BLaER1 treated with 17β-estradiol and CSF1 and Interleukin-3, amounts not matched to agents 10 nM and 100 nM (cell line): ENCODE measurements at regions not wholly inside any gene's neighbourhood (a gene's known extent, or its start where the extent isn't known, plus 50 kb on each side); places are given as distances from the start of the nearest gene placed in this dataset.

Experiments
- H3K27ac ChIP-seq, 11 experiments: shearing (Covaris generic); formaldehyde crosslinking; 2 replicates each; pipeline ENCODE4 v1.8.1; 2022
- H3K27me3 ChIP-seq, 11 experiments: shearing (Covaris generic); formaldehyde crosslinking; 2 replicates each; pipeline ENCODE4 v1.8.1; 2022
- H3K36me3 ChIP-seq, 11 experiments: shearing (Covaris generic); formaldehyde crosslinking; 2 replicates each; pipeline ENCODE4 v1.8.1; 2022
- H3K4me1 ChIP-seq, 10 experiments: shearing (Covaris generic); formaldehyde crosslinking; 2 replicates each; pipeline ENCODE4 v1.8.1; 2022
- H3K4me2 ChIP-seq, 11 experiments: shearing (Covaris generic); formaldehyde crosslinking; 2 replicates each; pipeline ENCODE4 v1.8.1; 2022
- H3K4me3 ChIP-seq, 10 experiments: shearing (Covaris generic); formaldehyde crosslinking; 2 replicates each; pipeline ENCODE4 v1.8.1; 2022
- H3K9ac ChIP-seq, 11 experiments: shearing (Covaris generic); formaldehyde crosslinking; 2 replicates each; pipeline ENCODE4 v1.8.1; 2022
- H3K9me3 ChIP-seq, 11 experiments: shearing (Covaris generic); formaldehyde crosslinking; replicated peaks in 1 of 11; 2 replicates each; pipeline ENCODE4 v1.8.1; 2022
- H4K20me1 ChIP-seq, 11 experiments: shearing (Covaris generic); formaldehyde crosslinking; 2 replicates each; pipeline ENCODE4 v1.8.1; 2022
- Cebpa-rat ChIP-seq, 11 experiments: shearing (Covaris generic); IDR thresholded peaks; 2 replicates each; pipeline ENCODE4 v1.8.1; 2022

GRCh38 chr13:31918707-31919106, 112.9 kb upstream of the FRY start:
- H3K4me1 ChIP-seq: peaks cover 23 to 39% (median 27%) of the 10 kb centered on the region in 10 experiments
- H3K9me3 ChIP-seq: peaks cover 0 to 3% (median 0%) of the 10 kb centered on the region in 11 experiments; a peak in 1 of 22 replicates
- no peak overlapping the region for H3K9ac ChIP-seq
- no peak overlapping the region for H3K4me3 ChIP-seq
- H3K36me3 ChIP-seq: no peaks in the 10 kb centered on the region
- no peaks in the 10 kb centered on the region for H3K27me3 ChIP-seq
- TF ChIP-seq Cebpa-rat (IDR thresholded peaks at IDR 0.05): no peak
- peak overlapping the region in 1 of 11 experiments; percentile 76; a peak in 1 of 22 replicates for H3K4me2 ChIP-seq
- no peak overlapping the region for H3K27ac ChIP-seq
- no peaks in the 10 kb centered on the region for H4K20me1 ChIP-seq

DNA sequence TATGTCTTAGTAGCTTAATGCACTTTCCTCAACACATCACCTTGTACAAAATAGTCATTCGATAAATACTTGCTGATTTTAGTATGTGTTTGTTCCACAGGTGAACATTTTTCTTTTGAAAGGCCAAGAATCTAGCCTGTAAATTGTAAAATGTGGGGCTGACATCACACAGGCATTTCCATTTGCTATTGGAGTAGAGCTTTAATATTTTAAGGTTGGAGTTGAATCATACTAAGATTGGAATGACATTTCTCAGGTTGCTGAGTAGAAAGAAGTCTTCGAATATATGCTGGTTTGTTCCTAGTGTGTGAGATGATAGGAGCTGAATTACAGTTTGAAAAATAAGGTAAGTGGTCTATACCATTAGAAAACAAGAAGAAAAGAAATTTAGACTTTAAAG, 112.3 kb upstream of the FRY start:
- no peak overlapping the region for H3K9ac ChIP-seq
- H3K4me2 ChIP-seq: peak overlapping the region in 6 of 11 experiments; percentile 61 to 82 (median 72); a peak in 7 of 22 replicates
- H3K27ac ChIP-seq: no peak overlapping the region; a peak in 1 of 22 replicates

GRCh38 chr13:31919971-31920726, 111.4 kb upstream of the FRY start:
- Histone ChIP-seq H3K27ac (peak overlapping the region in 8 of 11 experiments; percentile 32 to 74 (median 60); a peak in 15 of 22 replicates), H3K4me2 (peak overlapping the region; percentile 46 to 82 (median 73)), H3K27me3 (no peaks in the 10 kb centered on the region), H3K9ac (peak overlapping the region in 2 of 11 experiments; percentile 23 to 29; a peak in 1 of 22 replicates), H3K36me3 (no peaks in the 10 kb centered on the region), H3K4me1 (peaks cover 23 to 39% (median 27%) of the 10 kb centered on the region in 10 experiments), H3K9me3 (peaks cover 0 to 3% (median 0%) of the 10 kb centered on the region in 11 experiments; a peak in 1 of 22 replicates), H3K4me3 (no peak overlapping the region; a peak in 1 of 20 replicates), H4K20me1 (no peaks in the 10 kb centered on the region)
- no peak for TF ChIP-seq Cebpa-rat (IDR thresholded peaks at IDR 0.05)

More for the DNA sequence above, 112.3 kb upstream of the FRY start:
- Histone ChIP-seq H4K20me1 (no peaks in the 10 kb centered on the region), H3K27me3 (no peaks in the 10 kb centered on the region), H3K36me3 (no peaks in the 10 kb centered on the region), H3K4me3 (no peak overlapping the region), H3K4me1 (peaks cover 23 to 39% (median 27%) of the 10 kb centered on the region in 10 experiments), H3K9me3 (peaks cover 0 to 3% (median 0%) of the 10 kb centered on the region in 11 experiments; a peak in 1 of 22 replicates)
- no peak for TF ChIP-seq Cebpa-rat (IDR thresholded peaks at IDR 0.05)

DNA sequence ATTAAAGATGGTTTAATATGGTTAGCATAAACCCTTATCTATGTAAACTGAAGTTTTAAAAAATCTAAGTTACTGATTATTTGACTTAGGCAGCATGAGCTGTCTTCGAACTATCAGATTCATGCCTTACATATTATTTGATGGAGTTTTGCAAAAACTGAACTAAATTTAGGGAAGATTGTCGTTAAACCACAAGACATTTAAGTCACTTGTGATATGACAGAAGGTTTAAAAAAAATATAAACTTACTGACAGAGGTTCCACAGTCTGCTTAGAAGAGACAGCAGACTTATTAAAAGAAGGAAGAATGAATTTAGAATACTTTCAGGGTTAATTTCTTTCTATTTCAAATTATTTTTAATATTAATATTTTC, 110.9 kb upstream of the FRY start:
- peak overlapping the region in 8 of 11 experiments; percentile 32 to 74 (median 60); a peak in 15 of 22 replicates for H3K27ac ChIP-seq
- H3K9me3 ChIP-seq: peaks cover 0 to 3% (median 0%) of the 10 kb centered on the region in 11 experiments; a peak in 1 of 22 replicates
- H3K4me2 ChIP-seq: peak overlapping the region; percentile 46 to 82 (median 73)
- H3K4me1 ChIP-seq: peaks cover 23 to 39% (median 27%) of the 10 kb centered on the region in 10 experiments
- peak overlapping the region in 2 of 11 experiments; percentile 29 to 36; a peak in 2 of 22 replicates for H3K9ac ChIP-seq
- TF ChIP-seq Cebpa-rat (IDR thresholded peaks at IDR 0.05): no peak
- no peaks in the 10 kb centered on the region for H3K36me3 ChIP-seq
- no peak overlapping the region; a peak in 1 of 20 replicates for H3K4me3 ChIP-seq
- no peaks in the 10 kb centered on the region for H3K27me3 ChIP-seq
- no peaks in the 10 kb centered on the region for H4K20me1 ChIP-seq

DNA sequence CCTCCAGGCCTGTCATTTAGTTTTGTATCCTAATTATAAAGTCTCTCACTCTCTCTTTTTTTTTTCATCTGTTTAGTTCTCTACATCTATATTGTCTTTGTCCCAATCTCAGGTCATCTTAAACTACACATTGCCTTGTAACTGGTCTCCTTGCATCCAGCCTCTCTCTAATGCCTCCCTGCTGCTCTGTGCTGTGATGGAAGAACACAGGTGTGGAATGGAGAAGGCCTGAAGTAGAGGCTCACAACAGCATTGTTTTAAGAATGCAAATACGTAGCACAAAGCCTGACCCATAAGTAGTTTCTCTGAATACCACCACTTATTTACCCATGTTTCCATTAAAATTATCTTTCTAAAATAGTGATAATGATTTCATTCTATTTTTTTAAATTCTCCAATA, 108.8 kb upstream of the FRY start:
- H3K27me3 ChIP-seq: no peaks in the 10 kb centered on the region
- peaks cover 23 to 39% (median 28%) of the 10 kb centered on the region in 10 experiments for H3K4me1 ChIP-seq
- H3K4me2 ChIP-seq: no peak overlapping the region; a peak in 1 of 22 replicates
- no peak for TF ChIP-seq Cebpa-rat (IDR thresholded peaks at IDR 0.05)
- no peaks in the 10 kb centered on the region for H4K20me1 ChIP-seq
- peak overlapping the region in 1 of 11 experiments; percentile 74; a peak in 1 of 22 replicates for H3K27ac ChIP-seq
- H3K9ac ChIP-seq: no peak overlapping the region
- peaks cover 0 to 3% (median 0%) of the 10 kb centered on the region in 11 experiments; a peak in 1 of 22 replicates for H3K9me3 ChIP-seq
- no peak overlapping the region for H3K4me3 ChIP-seq
- no peaks in the 10 kb centered on the region for H3K36me3 ChIP-seq

DNA sequence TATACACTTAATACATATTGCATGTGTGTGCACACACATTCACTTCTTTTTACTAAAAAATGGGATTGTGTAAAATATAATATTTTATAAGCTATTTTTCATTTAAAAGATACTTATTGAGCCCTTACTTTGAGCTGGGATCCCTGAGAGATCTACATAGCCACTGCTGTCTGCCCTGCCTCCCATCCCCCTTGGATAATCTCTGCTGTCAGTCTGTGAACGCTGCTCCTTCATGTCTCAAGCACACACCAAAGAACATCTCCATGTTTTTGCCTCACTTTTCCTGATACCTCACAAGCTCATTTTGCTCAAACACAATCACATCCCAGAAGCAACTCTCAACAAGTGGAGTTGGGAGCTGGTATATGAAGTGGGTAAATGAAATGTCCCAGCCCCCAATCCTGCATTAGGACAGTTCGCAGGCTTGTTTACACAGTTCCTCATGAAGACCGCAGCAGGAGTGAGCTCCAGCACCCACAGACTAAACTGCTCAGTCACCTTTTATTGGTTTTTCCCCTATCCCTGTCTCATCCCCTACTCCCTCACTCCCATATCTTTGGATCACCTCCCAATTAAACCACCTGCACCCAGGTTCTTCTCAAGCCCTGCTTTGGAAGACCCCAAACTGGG, 108.3 kb upstream of the FRY start:
- Histone ChIP-seq H3K4me1 (peaks cover 23 to 39% (median 29%) of the 10 kb centered on the region in 10 experiments), H4K20me1 (no peaks in the 10 kb centered on the region), H3K27ac (no peak overlapping the region), H3K9me3 (peaks cover 0 to 3% (median 0%) of the 10 kb centered on the region in 11 experiments; a peak in 1 of 22 replicates), H3K4me3 (no peak overlapping the region), H3K9ac (no peak overlapping the region), H3K27me3 (no peaks in the 10 kb centered on the region), H3K36me3 (no peaks in the 10 kb centered on the region), H3K4me2 (no peak overlapping the region)
- TF ChIP-seq Cebpa-rat (IDR thresholded peaks at IDR 0.05): no peak

DNA sequence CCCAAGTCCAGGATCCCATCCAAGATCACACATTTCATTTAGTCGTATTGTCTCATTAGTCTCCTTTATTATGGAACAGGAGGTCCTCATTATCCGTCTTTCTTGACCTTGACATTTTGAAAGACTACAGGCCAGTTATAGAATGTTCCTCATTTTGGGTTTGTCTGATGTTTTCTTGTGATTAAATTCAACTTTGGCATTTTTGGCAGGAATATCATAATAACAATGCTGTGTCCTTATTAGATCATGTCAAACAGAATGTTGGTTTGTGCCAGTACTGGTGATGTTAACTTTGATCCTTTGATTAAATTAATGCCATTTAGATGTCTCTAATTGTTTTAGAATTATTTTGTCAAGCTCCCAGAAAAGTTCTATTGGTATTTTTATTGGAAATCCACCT, 106.5 kb upstream of the FRY start:
- peaks cover 17 to 39% (median 21%) of the 10 kb centered on the region in 10 experiments for H3K4me1 ChIP-seq
- H4K20me1 ChIP-seq: no peaks in the 10 kb centered on the region
- no peak overlapping the region for H3K4me2 ChIP-seq
- H3K27ac ChIP-seq: no peak overlapping the region
- no peak overlapping the region for H3K9ac ChIP-seq
- no peak overlapping the region for H3K4me3 ChIP-seq
- no peaks in the 10 kb centered on the region for H3K27me3 ChIP-seq
- H3K36me3 ChIP-seq: no peaks in the 10 kb centered on the region
- TF ChIP-seq Cebpa-rat (IDR thresholded peaks at IDR 0.05): no peak
- H3K9me3 ChIP-seq: peaks cover 0 to 3% (median 0%) of the 10 kb centered on the region in 11 experiments; a peak in 1 of 22 replicates

- H3K27me3 ChIP-seq: no peaks in the 10 kb centered on the region
- no peaks in the 10 kb centered on the region for H3K36me3 ChIP-seq
- no peaks in the 10 kb centered on the region for H3K9me3 ChIP-seq
- H3K9ac ChIP-seq: no peak overlapping the region
- H3K4me3 ChIP-seq: no peak overlapping the region
- no peak for TF ChIP-seq Cebpa-rat (IDR thresholded peaks at IDR 0.05)
- H3K27ac ChIP-seq: no peak overlapping the region
- H3K4me2 ChIP-seq: no peak overlapping the region
- H3K4me1 ChIP-seq: peaks cover 0 to 28% (median under 1%) of the 10 kb centered on the region in 10 experiments; a peak in 9 of 20 replicates
- H4K20me1 ChIP-seq: no peaks in the 10 kb centered on the region
Measured at GRCh38 chr13:31927219-31927653, 104.3 kb upstream of the FRY start.
